ENCODE measurements at regions not wholly inside any gene's neighbourhood (a gene's known extent, or its start where the extent isn't known, plus 50 kb on each side); places are given as distances from the start of the nearest gene placed in this dataset.

- no peak for TF ChIP-seq YY1 (IDR thresholded peaks at IDR 0.05; ENCODE audit: low read depth)
These were observed 165.0 kb downstream of the GRIN2B start (continued) for GRCh38 chr12:13816394-13816793.

GRCh38 chr12:13812168-13812567, 169.2 kb downstream of the GRIN2B start:
- Histone ChIP-seq H3K27me3 (ENCODE audit: insufficient read depth) (no peaks in the 10 kb centered on the region), H2AFZ (ENCODE audit: low read depth) (no peak overlapping the region), H3F3A (replicated peaks; ENCODE audit: insufficient read depth) (no peaks in the 10 kb centered on the region), H3K9me2 (no peaks in the 10 kb centered on the region), H3K4me2 (no peak overlapping the region), H3K79me2 (ENCODE audit: insufficient read depth) (no peaks in the 10 kb centered on the region), H3K4me3 (ENCODE audit: low read depth in 2 of 2, low read length in 1 of 2) (no peak overlapping the region), H3K4me1 (ENCODE audit: control insufficient read depth in 1 of 2, insufficient read depth in 2 of 2, low read depth in 1 of 2, low read length in 1 of 2) (no peaks in the 10 kb centered on the region), H3K36me3 (replicated peaks in 1 of 2; ENCODE audit: control insufficient read depth in 1 of 2, insufficient read depth in 2 of 2, low read length in 1 of 2) (no peaks in the 10 kb centered on the region), H4K20me1 (ENCODE audit: insufficient read depth) (no peaks in the 10 kb centered on the region), H3K9me3 (no peaks in the 10 kb centered on the region), H3K27ac (ENCODE audit: low read depth in 2 of 2, low read length in 1 of 2) (no peak overlapping the region), H3K9ac (no peak overlapping the region)
- ChIA-PET CTCF (no interaction called here), POLR2A (no interaction called here)
- TF ChIP-seq NFIC (IDR thresholded peaks at IDR 0.05; ENCODE audit: borderline replicate concordance) = no peak
- no peak for DNase-seq

- ChIA-PET POLR2A (no interaction called here), CTCF (no interaction called here)
- Histone ChIP-seq H3K4me3 (ENCODE audit: low read depth in 2 of 2, low read length in 1 of 2) (no peak overlapping the region), H3K27ac (ENCODE audit: low read depth in 2 of 2, low read length in 1 of 2) (no peak overlapping the region), H4K20me1 (ENCODE audit: insufficient read depth) (no peaks in the 10 kb centered on the region), H3K9me3 (no peaks in the 10 kb centered on the region), H3K9me2 (no peaks in the 10 kb centered on the region), H3F3A (replicated peaks; ENCODE audit: insufficient read depth) (no peaks in the 10 kb centered on the region), H3K27me3 (ENCODE audit: insufficient read depth) (no peaks in the 10 kb centered on the region), H3K79me2 (ENCODE audit: insufficient read depth) (no peaks in the 10 kb centered on the region), H3K4me2 (no peak overlapping the region), H2AFZ (ENCODE audit: low read depth) (no peak overlapping the region), H3K9ac (no peak overlapping the region), H3K36me3 (replicated peaks in 1 of 2; ENCODE audit: control insufficient read depth in 1 of 2, insufficient read depth in 2 of 2, low read length in 1 of 2) (no peaks in the 10 kb centered on the region), H3K4me1 (ENCODE audit: control insufficient read depth in 1 of 2, insufficient read depth in 2 of 2, low read depth in 1 of 2, low read length in 1 of 2) (no peaks in the 10 kb centered on the region)
- 9% methylated on average over 3 of the region's 3 CpGs for WGBS (ENCODE audit: low lambda C conversion rate)
- DNase-seq = no peak
- TF ChIP-seq JUND (IDR thresholded peaks at IDR 0.05) (no peak), FOXM1 (IDR thresholded peaks at IDR 0.05; ENCODE audit: low read depth) (no peak), FOSL2 (IDR thresholded peaks at IDR 0.05; ENCODE audit: borderline replicate concordance, low read depth) (no peak), FOXJ3 (CRISPR knock-in tag; IDR thresholded peaks at IDR 0.05) (no peak), POLR2AphosphoS5 (IDR thresholded peaks at IDR 0.05; ENCODE audit: low read depth, low read length) (no peak), TCF12 (IDR thresholded peaks at IDR 0.05) (no peak)
These were observed 170.3 kb downstream of the GRIN2B start for GRCh38 chr12:13811061-13811460.

- Histone ChIP-seq H3K9me2 (no peaks in the 10 kb centered on the region), H3K4me1 (ENCODE audit: control insufficient read depth in 1 of 2, insufficient read depth in 2 of 2, low read depth in 1 of 2, low read length in 1 of 2) (no peaks in the 10 kb centered on the region), H2AFZ (ENCODE audit: low read depth) (no peak overlapping the region), H4K20me1 (ENCODE audit: insufficient read depth) (no peaks in the 10 kb centered on the region), H3K36me3 (replicated peaks in 1 of 2; ENCODE audit: control insufficient read depth in 1 of 2, insufficient read depth in 2 of 2, low read length in 1 of 2) (no peaks in the 10 kb centered on the region), H3F3A (replicated peaks; ENCODE audit: insufficient read depth) (no peaks in the 10 kb centered on the region), H3K79me2 (ENCODE audit: insufficient read depth) (no peaks in the 10 kb centered on the region), H3K27ac (ENCODE audit: low read depth in 2 of 2, low read length in 1 of 2) (no peak overlapping the region), H3K27me3 (ENCODE audit: insufficient read depth) (no peaks in the 10 kb centered on the region), H3K4me2 (no peak overlapping the region), H3K9me3 (no peaks in the 10 kb centered on the region), H3K9ac (no peak overlapping the region), H3K4me3 (ENCODE audit: low read depth in 2 of 2, low read length in 1 of 2) (no peak overlapping the region)
- TF ChIP-seq NRF1 (IDR thresholded peaks at IDR 0.05; ENCODE audit: low read depth, low read length) (no peak), POLR2AphosphoS5 (IDR thresholded peaks at IDR 0.05; ENCODE audit: low read depth, low read length) (no peak), MAX (IDR thresholded peaks at IDR 0.05; ENCODE audit: low read depth) (no peak), RXRA (IDR thresholded peaks at IDR 0.05; ENCODE audit: borderline replicate concordance, low read depth) (no peak), CHD2 (IDR thresholded peaks at IDR 0.05; ENCODE audit: low read length, partially characterized antibody) (no peak), NFIC (IDR thresholded peaks at IDR 0.05; ENCODE audit: borderline replicate concordance) (no peak)
- 34% methylated on average over 3 of the region's 3 CpGs for WGBS (ENCODE audit: low lambda C conversion rate)
- ChIA-PET CTCF (no interaction called here), POLR2A (no interaction called here)
- DNase-seq = no peak
These were observed 176.4 kb downstream of the GRIN2B start for GRCh38 chr12:13805041-13805440.

All from SK-N-SH (cell line).